NCI-H748 treated with DMSO at 0.1 percent for 48 hours (cell line): ENCODE measurements at regions not wholly inside any gene's neighbourhood (a gene's known extent, or its start where the extent isn't known, plus 50 kb on each side); places are given as distances from the start of the nearest gene placed in this dataset.
"Not testable (repeated sequence)": the region's sequence is repeated elsewhere in the genome, so short reads cannot be mapped to it uniquely, and the experiment has no call there.

Source experiments
- DNase-seq: peaks from one replicate; lab custom pipeline; 2025; lab: John Stamatoyannopoulos, UW

DNA sequence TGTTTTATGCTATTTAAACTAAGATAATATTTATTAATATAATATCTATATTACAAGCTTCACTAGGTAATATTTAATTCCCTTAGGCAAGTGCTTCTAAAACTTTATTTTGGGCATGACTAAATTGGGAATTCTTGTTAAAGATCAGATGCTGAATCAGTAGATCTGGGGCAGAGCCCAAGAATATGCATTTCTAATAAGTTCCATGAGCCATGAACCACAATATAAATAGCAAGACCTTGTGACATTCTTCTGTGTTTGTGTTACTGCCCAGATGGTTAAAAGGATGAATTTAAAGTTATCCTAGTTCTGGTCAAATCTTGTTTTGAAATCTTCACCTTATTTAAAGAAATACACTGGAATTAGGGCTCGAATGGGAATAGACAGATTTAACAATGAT is 258.4 kb upstream of the CACNA2D1 start:
- DNase-seq: no peak

- DNase-seq: peak; percentile 37
Measured at GRCh38 chr7:82700741-82701140, 257.2 kb upstream of the CACNA2D1 start.

- DNase-seq: no peak
Measured at GRCh38 chr7:82699773-82700186, 256.2 kb upstream of the CACNA2D1 start.

DNA sequence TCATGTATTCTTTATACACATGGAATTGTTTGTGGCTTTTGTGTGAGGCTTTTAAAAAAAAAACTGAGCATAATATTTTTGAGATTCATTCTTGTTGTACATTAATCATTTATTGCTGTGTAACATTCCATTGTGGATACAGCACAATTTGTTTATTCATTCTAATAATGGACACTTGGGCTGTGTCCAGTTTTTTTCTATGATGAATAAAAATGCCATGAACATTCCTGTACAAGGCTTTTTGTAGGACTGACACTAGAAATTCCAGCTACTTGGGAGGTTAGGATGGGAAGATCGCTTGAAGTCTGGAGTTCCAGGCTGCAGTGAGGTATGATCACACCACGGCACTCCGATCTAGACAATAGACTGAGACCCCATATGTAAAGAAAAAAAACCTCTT is 254.3 kb upstream of the CACNA2D1 start:
- DNase-seq: no peak

DNA sequence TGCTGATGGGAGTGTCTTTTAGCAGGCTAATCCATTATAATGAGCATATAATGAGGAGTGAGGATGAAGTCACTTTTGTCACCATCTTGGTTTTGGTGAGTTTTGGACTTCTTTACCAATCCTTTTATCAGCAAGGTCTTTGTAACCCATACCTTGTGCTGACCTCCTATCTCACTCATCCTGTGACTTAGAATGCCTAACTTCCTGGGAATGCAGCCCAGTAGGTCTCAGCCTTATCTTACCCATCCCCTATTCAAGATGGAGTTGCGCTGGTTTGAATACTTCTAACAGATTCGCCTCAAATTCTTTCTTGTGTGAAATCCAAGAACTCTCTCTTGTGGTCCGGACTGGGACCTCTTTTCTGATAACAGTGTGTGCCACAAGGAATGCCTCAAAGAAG is 253.1 kb upstream of the CACNA2D1 start:
- DNase-seq: no peak

- DNase-seq: no peak
Measured at GRCh38 chr7:82694022-82694421, 250.4 kb upstream of the CACNA2D1 start.

DNA sequence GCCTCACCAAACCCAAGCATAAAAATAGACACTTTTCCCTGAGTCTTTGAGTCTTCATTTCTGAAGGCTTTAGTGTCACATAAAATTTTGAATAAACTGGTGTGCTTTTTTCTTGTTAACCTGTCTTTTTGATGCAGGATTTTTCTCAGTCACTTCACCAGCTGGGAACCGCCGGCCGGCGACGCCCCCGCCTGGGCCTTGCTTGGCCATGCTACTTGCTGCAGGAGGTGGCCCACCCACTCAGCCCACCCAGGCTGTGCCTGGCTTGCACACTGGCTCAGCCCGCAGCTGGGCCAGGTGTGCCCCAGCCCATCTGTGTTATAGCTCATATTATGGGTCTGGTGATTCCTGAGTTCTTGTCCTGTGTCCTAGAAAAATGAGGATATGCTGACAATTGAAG is 247.4 kb upstream of the CACNA2D1 start:
- DNase-seq: no peak

DNA sequence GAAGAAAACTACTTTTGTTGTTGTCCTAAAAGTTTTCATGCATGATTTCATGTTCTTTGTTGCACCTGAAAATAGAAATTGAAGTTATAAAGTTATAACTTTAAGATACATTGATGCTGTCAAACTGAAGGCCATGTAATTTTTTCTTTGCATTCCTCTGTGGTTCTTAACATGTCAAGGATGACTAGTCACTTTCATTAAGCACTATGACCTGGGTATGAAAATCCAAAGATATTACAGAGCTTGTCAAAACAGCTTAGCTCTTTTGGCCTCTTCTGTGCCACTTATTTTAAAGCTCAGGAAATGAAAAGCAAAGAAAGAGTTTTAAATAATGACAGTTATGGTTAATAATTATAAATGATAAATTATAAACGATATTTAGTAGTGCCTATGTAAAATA is 241.6 kb upstream of the CACNA2D1 start:
- no peak for DNase-seq

GRCh38 chr7:82678716-82679115 is 235.1 kb upstream of the CACNA2D1 start:
- no peak for DNase-seq

- DNase-seq: no peak
Measured at GRCh38 chr7:82678259-82678658, 234.7 kb upstream of the CACNA2D1 start.

GRCh38 chr7:82677493-82677892 is 233.9 kb upstream of the CACNA2D1 start:
- no peak for DNase-seq

DNA sequence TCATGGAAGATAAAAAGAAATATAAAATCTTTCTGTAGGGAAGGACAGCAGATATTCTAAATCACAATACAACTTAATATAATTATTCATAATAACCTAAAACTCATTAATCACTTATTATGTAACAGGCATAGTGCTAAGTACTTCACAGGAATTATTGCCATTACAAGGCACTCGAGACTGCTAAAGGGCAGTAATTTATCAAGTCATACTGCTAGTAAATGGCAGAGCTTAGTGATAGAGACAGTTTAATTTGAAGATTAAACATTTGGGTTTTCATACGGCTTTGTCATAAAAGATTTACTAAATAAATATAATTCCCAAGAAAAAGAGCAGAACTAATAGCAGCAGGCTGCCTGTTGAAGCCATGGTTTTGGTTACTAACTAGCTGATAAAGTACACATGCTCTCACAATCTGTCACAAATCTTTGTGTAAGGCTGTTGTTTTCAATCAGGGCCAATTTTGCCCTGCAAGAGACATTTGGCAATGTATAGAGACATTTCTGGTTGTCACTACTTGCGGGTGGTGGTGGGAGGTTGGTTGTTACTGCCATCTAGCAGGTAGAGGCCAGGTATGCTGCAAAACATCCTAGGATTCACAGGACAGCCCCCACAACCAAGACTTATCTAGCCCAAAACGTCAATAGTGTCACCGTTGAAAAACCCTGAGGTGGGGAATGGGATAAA is 233.3 kb upstream of the CACNA2D1 start:
- no peak for DNase-seq

GRCh38 chr7:82675396-82675795 is 231.8 kb upstream of the CACNA2D1 start:
- DNase-seq: no peak

GRCh38 chr7:82674268-82674667 is 230.7 kb upstream of the CACNA2D1 start:
- DNase-seq: no peak

DNA sequence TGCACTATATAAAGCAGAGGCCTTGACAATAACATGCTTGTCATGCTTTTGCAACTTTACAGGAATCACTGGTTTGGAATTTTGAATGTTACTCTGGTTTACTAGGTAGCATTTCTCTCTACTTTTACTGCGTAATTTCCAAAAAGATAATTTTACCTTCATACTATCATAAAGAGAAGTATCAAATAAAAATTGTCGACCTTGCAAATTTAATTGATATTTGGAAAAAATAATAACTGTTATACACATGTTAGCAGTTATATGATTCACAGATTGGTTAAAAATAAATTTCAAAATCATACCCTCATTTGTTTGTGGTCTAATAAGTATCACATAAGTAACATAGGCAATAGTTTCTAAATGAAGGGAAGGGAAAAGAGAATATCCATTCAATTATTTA is 228.5 kb upstream of the CACNA2D1 start:
- no peak for DNase-seq

- DNase-seq: no peak
Measured at GRCh38 chr7:82669141-82669540, 225.6 kb upstream of the CACNA2D1 start.

DNA sequence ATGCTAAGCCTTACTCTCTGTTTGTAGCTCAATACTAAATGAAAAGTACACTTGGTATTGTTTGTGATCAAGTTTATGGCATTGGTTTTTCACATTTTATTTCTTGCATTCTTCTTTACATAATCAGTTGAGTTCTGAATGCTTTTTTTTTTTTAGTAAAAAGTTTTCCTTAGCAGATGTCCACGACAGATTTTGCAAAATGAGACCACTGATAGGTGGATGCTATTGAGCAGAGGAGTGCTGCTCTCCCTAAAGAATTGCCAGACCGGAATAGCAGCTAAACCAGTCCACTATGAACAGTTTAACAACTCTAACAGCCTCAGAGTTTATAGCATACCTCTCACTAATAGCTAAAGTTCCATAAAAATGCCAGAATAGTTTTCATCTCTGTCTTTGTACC is 225.1 kb upstream of the CACNA2D1 start:
- no peak for DNase-seq

DNA sequence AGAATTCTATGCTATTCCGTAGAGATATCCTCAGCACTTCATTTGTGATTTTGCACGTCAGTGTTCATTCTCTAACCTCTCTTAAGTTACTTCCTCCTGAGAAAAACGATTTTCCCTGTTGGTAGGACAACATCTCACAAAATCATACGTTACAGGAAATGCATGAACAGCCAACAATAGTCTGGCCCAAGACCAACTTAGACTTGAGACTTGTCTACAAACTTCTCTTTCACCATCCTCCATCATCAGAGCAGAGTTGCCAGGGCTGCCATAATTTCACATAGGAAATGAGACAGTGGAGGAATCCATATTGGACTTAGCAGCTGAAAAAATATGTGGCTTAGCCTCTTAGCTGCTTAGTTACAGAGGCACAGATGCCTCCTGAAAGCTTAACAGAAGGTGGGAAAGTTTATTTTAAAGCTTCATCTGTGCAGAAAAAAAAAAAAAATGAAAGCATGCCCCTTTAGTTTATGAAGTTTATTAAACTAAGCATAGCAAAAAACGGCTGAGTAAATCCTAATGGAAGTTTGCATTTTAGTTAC is 222.5 kb upstream of the CACNA2D1 start:
- DNase-seq: no peak

DNA sequence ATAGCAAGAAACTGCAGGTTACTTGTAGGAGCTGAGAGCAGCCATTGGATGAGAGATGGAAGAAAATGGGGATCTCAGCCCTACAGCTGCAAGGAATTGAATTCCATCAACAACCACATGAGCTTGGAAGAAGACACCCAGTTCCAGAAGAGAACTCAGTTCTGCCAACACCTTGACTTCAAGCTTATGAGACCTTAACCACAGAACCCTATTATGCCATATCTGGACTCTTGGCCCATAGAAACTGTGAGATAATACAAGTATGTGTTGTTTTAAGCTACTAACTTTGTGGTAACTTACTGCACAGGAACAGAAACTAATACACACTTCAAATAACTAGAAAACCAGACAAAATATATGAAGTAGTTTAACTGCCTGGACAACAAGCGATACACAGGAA is 212.4 kb upstream of the CACNA2D1 start:
- no peak for DNase-seq

DNA sequence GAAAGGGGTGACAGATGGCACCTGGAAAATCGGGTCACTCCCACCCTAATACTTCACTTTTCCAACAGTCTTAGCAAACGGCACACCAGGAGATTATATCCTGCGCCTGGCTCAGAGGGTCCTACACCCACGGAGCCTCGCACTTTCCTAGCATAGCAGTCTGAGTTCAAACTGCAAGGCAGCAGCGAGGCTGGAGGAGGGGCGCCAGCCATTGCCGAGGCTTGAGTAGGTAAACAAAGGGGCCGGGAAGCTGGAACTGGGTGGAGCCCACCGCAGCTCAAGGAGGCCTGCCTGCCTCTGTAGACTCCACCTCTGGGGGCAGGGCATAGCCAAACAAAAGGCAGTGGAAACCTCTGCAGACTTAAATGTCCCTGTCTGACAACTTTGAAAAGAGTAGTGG is 206.5 kb upstream of the CACNA2D1 start:
- not testable (repeated sequence) for DNase-seq

- no peak for DNase-seq
Measured at GRCh38 chr7:82633592-82633991, 190.0 kb upstream of the CACNA2D1 start.

DNA sequence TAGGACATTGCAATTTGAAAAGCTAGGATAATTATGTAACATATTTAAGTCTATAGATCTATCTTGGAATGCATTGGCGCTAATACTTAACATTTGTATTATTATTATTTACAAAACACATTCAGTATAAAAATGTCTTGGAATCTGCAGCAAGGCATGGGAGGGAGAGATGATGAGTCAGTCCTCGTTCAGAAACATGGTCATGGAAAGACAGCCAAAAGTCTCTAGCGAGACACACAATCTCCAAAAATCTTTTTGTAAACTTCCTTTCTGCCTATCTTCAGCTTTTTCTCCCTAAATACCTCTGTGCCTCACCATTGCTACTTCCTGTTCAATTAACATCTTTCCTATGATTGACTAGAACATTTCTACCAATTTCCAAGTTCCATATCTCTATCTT is 188.4 kb upstream of the CACNA2D1 start:
- DNase-seq: no peak

GRCh38 chr7:82629583-82629982 is 186.0 kb upstream of the CACNA2D1 start:
- DNase-seq: no peak

DNA sequence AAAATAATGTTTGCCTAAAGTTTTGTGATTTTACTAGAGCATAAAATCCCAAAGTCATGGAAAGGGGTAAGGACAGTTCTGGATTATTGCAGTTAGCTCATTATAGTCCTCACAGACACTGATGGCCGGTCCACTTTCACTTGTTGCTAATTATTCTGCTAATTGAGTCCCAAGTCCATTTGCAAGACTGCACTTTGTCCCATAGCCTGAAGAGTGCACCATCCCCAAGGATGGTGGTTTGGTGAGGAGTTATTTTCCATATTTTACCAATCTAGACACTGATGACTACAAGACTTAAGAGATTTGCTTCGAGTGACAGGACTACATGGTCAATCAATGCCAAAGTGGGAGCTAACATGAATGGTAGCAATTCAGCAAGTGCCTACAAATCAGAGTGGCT is 181.8 kb upstream of the CACNA2D1 start:
- no peak for DNase-seq
